ENCODE measurements at regions not wholly inside any gene's neighbourhood (a gene's known extent, or its start where the extent isn't known, plus 50 kb on each side); places are given as distances from the start of the nearest gene placed in this dataset.

GRCh38 chr12:34393821-34394150, 371.5 kb downstream of the ALG10 start:
- intact Hi-C loops (cut with DNase I): no loop called here
- H3K9me3 ChIP-seq: peaks cover 0 to 36% (median 2%) of the 10 kb centered on the region in 12 donors
- H3K27ac ChIP-seq: no peak overlapping the region
- DNase-seq (peak in 4 of 5 donors; percentile 4 to 27 (median 13)), ATAC-seq (no peak)
- no peaks in the 10 kb centered on the region for H3K4me1 ChIP-seq
- 54 to 58% (median 57%) methylated on average over 10 of the region's 10 CpGs for WGBS, 4 donors
- H3K4me3 ChIP-seq: no peak overlapping the region
- H3K27me3 ChIP-seq: peaks cover 0 to 17% (median 0%) of the 10 kb centered on the region in 9 donors
- no peak for TF ChIP-seq POLR2A (IDR thresholded peaks at IDR 0.05)
- no peak for TF ChIP-seq CTCF (IDR thresholded peaks at IDR 0.05)
- no peaks in the 10 kb centered on the region for H3K36me3 ChIP-seq

- TF ChIP-seq POLR2A (IDR thresholded peaks at IDR 0.05): no peak
- no peak for TF ChIP-seq CTCF (IDR thresholded peaks at IDR 0.05)
- intact Hi-C loops (cut with DNase I): no loop called here
- no peaks in the 10 kb centered on the region for H3K4me1 ChIP-seq
- 56 to 57% (median 57%) methylated on average over 29 of the region's 29 CpGs for WGBS, 4 donors
- no peak overlapping the region for H3K4me3 ChIP-seq
- ATAC-seq: no peak
- DNase-seq: peak; percentile 2 to 40 (median 11)
- peaks cover 0 to 17% (median 0%) of the 10 kb centered on the region in 9 donors for H3K27me3 ChIP-seq
- peaks cover 0 to 36% (median 2%) of the 10 kb centered on the region in 12 donors for H3K9me3 ChIP-seq
- H3K36me3 ChIP-seq: no peaks in the 10 kb centered on the region
- H3K27ac ChIP-seq: no peak overlapping the region
Observed at GRCh38 chr12:34394211-34395055, 372.1 kb downstream of the ALG10 start.

GRCh38 chr12:34395056-34396005, 373.0 kb downstream of the ALG10 start:
- H3K9me3 ChIP-seq: peaks cover 0 to 36% (median 2%) of the 10 kb centered on the region in 12 donors
- intact Hi-C loops (cut with DNase I): no loop called here

More at GRCh38 chr12:34395056-34396005, 373.0 kb downstream of the ALG10 start:
- TF ChIP-seq POLR2A (IDR thresholded peaks at IDR 0.05) (no peak), CTCF (IDR thresholded peaks at IDR 0.05) (no peak)
- ATAC-seq: no peak
- 57 to 72% (median 63%) methylated on average over 25 to 28 of the region's 28 CpGs for WGBS, 4 donors
- no peak overlapping the region for H3K27ac ChIP-seq
- no peak overlapping the region for H3K4me3 ChIP-seq
- DNase-seq: peak; percentile 2 to 14 (median 11)
- H3K4me1 ChIP-seq: no peaks in the 10 kb centered on the region
- peaks cover 0 to 8% (median 0%) of the 10 kb centered on the region in 9 donors for H3K27me3 ChIP-seq
- H3K36me3 ChIP-seq: no peaks in the 10 kb centered on the region
